Hematopoietic multipotent progenitor cell treated with erythropoietin and hydrocortisone succinate and interleukin-3 and kit ligand, for 4 days (in vitro differentiated cells): ENCODE measurements at regions not wholly inside any gene's neighbourhood (a gene's known extent, or its start where the extent isn't known, plus 50 kb on each side); places are given as distances from the start of the nearest gene placed in this dataset.
"Not testable (repeated sequence)": the region's sequence is repeated elsewhere in the genome, so short reads cannot be mapped to it uniquely, and the experiment has no call there.

ENCODE experiments used
- DNase-seq: peaks from one replicate; pipeline ENCODE4 v3.0.0-alpha.2; 2015

DNA sequence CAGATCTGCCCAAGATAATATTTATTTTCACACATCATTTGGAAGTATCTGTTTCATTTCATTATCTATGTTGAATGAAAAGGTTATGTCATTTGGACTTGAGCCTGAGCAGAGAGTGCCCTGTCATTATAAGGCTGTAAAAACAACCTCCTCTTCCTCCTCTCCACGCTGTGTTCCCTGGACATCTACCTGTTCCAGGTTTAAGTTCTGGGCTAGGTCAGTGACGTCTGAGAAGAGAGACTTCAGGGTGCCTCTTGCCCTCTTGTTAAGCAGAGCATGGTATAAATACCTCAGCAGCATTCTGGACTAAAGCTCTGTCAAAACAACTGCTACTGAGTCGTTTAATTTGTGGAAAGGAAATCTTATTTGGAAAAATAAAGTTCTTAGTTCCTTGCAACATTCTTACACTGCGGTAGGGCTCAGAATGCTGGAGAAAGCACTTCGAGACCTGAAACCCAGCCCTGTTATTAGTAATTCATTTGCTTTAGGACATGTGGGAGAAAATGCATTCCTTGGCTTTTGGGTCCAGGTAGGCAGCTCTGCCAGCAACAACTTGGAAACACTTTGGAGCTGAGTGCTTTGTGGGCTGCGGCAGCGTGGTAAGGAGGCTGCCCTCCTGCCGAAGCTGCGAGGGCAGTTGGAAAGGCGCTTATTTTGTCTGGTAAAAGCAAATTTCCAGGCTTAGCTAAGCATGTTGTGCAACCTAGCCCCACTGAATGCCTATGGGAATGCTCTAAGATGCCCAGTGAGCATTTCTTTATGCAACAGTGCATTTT is 91.8 kb upstream of the NEDD4L start:
- no peak for DNase-seq

DNA sequence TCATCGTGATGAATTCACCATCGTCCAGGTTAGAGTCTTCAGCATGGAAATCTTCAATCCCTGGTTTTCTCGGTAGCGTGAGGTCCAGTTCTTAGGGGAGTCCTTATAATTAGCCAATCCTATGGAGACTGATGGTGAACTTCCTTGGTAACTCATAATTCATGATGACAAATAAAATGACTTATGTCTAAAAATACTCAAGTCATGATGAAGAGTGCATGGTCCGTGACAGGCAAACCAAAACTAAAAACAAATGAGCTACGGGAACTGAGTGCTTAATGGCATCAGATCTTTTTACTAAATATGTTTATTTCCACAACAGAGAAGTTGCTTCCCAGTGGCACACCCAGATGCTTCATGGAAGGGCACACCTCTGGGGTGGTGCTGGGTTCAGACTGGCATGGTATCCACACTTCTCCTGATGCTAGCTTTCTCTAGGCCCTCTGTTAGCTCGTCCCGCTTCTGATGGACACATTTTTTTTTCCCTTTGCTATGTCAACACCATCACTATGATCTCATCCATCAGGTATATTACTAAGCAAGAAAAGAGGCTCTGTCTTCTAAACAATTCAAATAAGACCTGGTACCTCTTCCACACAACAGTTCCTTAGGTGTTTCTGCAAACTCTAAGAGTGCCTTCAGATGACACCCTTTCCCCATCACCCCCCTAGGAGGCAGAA is 92.8 kb upstream of the NEDD4L start:
- no peak for DNase-seq

- DNase-seq: no peak
Measured at GRCh38 chr18:57950542-57950941, 93.5 kb upstream of the NEDD4L start.

GRCh38 chr18:57949335-57949734 is 94.7 kb upstream of the NEDD4L start:
- not testable (repeated sequence) for DNase-seq

GRCh38 chr18:57947117-57947516 is 96.9 kb upstream of the NEDD4L start:
- no peak for DNase-seq

DNA sequence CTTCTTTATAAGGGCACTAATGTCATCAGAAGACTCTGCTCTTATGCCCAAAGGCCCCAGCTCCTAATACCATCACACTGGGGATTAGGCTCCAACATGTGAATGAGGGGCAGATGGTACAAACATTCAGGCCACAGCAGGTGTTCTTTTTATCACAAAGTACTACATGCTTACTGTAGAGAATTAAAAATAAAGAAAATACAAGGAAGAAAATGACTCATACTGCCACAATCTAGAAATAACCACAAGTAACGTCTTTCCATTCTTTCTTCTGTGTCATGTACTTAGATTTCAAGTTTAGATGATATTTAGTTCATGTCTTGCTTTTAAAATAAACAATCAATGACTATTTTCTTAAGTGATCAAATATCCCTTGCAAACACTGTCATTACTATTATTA is 100.3 kb upstream of the NEDD4L start:
- DNase-seq: no peak

GRCh38 chr18:57942493-57942892 is 101.5 kb upstream of the NEDD4L start:
- no peak for DNase-seq

- DNase-seq: no peak
Measured at GRCh38 chr18:57941841-57942489, 102.1 kb upstream of the NEDD4L start.

DNA sequence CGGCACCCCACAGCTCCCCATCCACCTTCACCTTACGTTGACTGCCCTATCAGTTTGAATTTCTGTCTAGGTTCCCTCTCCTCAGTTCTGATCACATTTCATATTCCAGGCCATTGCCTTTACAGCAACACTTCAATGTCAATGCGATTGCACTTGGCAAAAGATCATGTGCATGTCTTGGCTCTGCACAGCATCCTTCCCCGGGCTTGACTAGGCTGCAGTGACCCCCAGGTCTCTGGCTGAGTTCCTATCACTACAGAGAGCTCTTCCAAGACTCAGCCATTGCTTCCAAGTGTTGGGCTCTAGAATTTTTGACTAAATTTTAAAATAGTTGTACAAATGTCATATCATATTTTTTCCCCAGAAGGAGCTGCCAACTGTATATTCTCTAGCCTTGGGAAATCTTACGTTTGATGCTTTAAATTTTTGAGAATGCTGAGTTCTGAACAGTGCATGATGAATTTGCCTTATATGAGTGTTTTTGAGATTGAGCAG is 103.8 kb upstream of the NEDD4L start:
- DNase-seq: no peak

- DNase-seq: not testable (repeated sequence)
Measured at GRCh38 chr18:57934375-57934774, 109.7 kb upstream of the NEDD4L start.

- DNase-seq: no peak
Measured at GRCh38 chr18:57931038-57931437, 113.0 kb upstream of the NEDD4L start.

DNA sequence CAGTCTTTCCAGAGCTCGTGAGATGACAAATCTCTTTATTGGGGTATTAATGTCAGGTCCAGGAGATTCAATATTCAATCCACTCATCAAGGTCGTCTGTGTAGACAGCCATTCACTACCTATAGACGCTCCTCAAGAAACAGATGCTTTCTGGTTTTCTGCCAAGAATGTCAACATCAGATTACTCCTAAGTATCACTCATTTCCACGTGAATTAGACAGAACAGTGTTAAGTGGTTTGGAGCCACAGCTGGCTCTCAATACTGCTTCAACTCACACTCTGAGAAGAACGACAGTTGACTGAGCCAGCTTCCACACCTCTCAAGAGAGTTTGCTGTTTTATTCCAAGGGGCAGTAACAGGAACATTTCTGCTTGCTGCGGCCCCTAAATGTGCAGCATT is 113.5 kb upstream of the NEDD4L start:
- DNase-seq: no peak

GRCh38 chr18:57929922-57930321 is 114.1 kb upstream of the NEDD4L start:
- DNase-seq: no peak

- DNase-seq: no peak
Measured at GRCh38 chr18:57928466-57928865, 115.6 kb upstream of the NEDD4L start.

- no peak for DNase-seq
Measured at GRCh38 chr18:57927511-57927910, 116.5 kb upstream of the NEDD4L start.

DNA sequence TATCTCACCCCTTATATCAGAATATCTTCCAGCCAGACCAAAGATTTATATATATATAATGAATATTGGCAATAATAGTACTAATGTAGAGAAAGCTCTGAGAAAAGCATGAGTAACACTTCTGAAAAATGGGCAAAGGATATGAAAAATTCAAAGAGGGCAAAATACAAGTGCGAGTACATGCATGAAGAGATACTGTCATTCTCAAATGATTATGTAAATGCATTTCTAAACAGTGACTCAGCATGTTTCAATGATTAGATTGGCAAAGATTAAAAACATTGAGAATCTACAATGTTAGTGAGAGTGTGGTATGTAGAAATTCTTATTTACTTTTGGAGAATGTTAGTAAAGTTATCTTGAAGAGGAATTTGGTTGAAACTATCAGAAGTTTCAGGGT is 118.3 kb upstream of the NEDD4L start:
- DNase-seq: peak; percentile 26

DNA sequence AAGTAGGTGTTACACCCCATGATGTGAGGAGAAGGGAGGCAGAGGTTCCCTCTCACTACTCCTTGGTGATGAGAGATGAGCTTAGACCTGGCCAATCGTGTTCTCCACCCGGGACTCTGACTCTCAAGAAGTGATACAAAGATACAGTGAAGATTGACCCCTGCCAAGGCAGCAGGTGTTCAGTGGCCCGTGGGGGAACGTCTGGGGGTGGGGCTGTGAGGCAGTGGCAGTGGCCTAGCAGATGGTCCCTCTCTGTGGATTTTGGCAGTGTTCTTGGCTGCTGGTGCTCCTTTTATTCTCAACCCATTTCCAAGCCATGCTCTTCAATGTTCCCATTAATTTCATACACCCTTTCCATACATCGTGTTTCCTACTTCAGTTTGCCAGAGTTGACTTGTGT is 120.4 kb upstream of the NEDD4L start:
- no peak for DNase-seq

- no peak for DNase-seq
Measured at GRCh38 chr18:57922885-57923284, 119.8 kb upstream of the ATP8B1 start.

GRCh38 chr18:57921708-57922107 is 118.6 kb upstream of the ATP8B1 start:
- DNase-seq: peak; percentile 53

GRCh38 chr18:57920036-57920435 is 116.9 kb upstream of the ATP8B1 start:
- no peak for DNase-seq

DNA sequence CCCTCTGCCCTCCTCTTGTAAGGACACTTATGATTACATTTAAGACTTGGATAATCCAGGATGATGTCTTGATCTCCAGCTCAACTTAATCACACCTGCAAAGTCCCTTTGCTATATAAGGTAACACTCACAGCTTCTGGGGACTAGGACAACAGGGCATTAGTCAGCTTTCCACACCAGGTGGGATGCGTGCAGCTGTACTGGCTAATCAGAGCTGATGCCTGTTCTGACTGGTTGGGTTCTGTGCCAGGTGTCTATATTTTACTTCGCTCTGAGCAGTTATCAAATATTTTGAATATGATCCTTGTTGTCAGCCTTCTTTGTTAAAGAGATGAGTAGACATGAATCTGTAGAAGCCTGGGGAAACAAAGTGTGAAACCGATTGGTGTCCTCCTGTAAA is 115.5 kb upstream of the ATP8B1 start:
- DNase-seq: no peak

DNA sequence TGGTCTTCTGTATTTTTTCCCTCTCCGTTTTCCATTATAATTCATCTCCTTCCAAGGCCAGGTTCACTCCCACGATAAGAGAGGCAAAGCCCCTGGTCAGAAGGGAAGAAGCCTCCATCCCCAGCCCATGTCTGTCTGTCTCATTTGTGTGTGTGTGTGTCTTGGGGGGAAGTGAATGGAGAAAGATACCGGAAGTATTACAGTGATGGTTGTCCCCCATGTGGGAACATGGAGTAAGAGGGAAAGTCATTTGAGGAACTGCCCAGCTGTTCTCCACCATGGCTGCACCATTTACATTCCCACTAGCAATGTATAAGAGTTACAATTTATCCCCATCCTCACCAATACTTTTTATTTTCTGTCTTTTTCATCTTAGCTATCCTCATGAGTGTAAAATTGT is 113.6 kb upstream of the ATP8B1 start:
- no peak for DNase-seq

DNA sequence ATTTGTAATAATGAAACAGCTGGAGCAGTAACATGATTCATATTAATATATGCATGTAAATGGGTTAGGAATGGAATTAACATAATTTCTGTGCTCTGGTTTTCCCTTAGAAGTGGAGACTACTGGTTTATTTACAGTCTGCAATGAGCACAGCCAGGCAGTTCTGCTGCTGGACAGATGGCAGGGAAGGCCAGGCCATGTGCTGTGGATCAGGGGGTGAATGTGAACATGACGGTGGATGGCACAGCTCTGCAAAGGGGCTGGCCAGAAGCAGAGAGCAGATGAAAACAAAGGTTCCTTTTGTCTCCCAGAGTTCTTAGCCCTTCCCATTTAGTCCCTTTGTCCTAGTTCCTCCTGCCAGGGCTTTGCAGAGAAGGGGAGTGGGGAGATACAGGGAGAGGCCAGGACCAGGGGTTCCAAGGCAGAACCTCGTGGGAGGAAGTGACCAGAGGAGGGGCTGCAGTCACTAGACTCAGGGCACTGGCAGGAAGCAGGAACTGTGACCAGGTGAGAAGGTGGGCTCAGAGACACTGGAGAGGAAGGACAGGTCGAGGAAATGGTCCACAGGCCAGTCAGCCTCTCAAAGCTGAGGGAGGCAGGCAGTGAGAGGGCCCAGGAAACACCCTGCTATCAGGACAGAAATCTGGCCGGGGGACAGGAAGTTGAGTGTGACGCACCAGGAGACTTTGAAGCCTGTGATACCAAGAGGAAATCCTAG is 112.9 kb upstream of the ATP8B1 start:
- DNase-seq: peak; percentile 24
